GM12892 (cell line): ENCODE measurements at regions not wholly inside any gene's neighbourhood (a gene's known extent, or its start where the extent isn't known, plus 50 kb on each side); places are given as distances from the start of the nearest gene placed in this dataset.

Experiments
- POLR2A ChIP-seq: IDR thresholded peaks from 2 replicates; pipeline ENCODE4 v1.6.1; 2011; ENCODE audit warnings: low read depth, low read length, control low read depth
- POLR2AphosphoS5 ChIP-seq: IDR thresholded peaks from 2 replicates; pipeline ENCODE4 v1.6.1; 2011; ENCODE audit warnings: low read depth, low read length, control low read depth
- TAF1 ChIP-seq: IDR thresholded peaks from 2 replicates; pipeline ENCODE4 v1.6.1; 2011; ENCODE audit warnings: low read depth, mild to moderate bottlenecking, control low read depth, low read length, borderline replicate concordance

DNA sequence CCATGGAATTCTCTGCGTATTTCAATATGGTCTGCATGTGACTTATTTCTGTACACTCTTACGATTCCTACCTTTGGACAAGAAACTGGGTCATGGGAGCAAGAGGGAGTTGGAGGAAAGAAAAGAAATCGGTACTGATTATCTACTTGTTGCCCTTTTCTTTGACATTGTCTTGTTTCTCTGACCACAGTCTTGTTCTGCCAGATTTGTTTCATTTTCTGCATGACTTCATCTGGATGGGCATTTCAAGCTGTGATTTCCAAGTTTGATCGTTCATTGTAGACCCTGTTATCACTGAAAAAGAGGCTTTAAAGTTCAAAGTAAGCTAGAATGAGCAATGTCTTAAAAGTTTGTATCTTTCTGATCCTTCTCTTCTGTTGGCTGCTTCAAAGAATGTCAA is 2186.3 kb upstream of the CELF4 start:
- TF ChIP-seq POLR2A (no peak), POLR2AphosphoS5 (no peak), TAF1 (no peak)
